ENCODE measurements at regions not wholly inside any gene's neighbourhood (a gene's known extent, or its start where the extent isn't known, plus 50 kb on each side); places are given as distances from the start of the nearest gene placed in this dataset.

DNA sequence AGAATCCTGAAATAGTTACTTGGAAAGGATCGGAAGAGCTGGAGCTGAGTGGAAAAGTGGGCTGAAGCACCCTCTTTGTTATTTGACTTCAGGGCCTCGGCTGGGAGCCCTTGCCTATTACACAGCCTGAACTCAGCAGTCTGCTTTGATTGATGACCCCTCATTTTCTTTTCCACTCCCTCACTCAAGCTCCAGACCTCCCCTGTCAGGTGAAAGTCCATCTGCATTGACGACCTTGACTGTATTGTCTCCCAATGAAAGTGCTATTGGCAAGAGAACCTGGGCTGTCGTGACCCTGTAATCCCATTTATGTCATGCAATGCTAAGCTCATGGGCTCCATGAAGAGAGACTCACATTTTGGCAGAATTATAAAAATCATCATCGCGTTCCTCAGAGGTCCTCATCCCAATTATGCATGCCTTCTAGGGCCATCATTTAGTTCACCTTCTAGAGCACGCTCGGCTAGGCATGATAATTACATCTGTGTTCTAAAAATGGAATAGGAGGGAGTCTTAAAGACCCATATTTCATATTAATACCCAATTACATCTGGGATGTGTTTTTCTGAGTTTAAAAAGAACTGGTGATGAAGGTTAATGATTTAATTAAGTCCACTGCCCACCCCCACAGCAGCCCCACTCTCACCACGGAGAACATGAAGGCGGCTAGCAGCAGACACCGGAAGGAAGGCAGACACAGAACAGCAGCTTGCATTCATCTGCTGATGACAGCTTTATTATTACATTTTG is 472.5 kb downstream of the PID1 start:
- TF ChIP-seq SPI1 (IDR thresholded peaks at IDR 0.05; ENCODE audit: borderline replicate concordance, low read depth) (no peak), POLR2AphosphoS5 (IDR thresholded peaks at IDR 0.05; ENCODE audit: low read depth) (no peak), GABPA (IDR thresholded peaks at IDR 0.05; ENCODE audit: low read depth) (no peak)
- TF ChIP-seq, protein P1, sequence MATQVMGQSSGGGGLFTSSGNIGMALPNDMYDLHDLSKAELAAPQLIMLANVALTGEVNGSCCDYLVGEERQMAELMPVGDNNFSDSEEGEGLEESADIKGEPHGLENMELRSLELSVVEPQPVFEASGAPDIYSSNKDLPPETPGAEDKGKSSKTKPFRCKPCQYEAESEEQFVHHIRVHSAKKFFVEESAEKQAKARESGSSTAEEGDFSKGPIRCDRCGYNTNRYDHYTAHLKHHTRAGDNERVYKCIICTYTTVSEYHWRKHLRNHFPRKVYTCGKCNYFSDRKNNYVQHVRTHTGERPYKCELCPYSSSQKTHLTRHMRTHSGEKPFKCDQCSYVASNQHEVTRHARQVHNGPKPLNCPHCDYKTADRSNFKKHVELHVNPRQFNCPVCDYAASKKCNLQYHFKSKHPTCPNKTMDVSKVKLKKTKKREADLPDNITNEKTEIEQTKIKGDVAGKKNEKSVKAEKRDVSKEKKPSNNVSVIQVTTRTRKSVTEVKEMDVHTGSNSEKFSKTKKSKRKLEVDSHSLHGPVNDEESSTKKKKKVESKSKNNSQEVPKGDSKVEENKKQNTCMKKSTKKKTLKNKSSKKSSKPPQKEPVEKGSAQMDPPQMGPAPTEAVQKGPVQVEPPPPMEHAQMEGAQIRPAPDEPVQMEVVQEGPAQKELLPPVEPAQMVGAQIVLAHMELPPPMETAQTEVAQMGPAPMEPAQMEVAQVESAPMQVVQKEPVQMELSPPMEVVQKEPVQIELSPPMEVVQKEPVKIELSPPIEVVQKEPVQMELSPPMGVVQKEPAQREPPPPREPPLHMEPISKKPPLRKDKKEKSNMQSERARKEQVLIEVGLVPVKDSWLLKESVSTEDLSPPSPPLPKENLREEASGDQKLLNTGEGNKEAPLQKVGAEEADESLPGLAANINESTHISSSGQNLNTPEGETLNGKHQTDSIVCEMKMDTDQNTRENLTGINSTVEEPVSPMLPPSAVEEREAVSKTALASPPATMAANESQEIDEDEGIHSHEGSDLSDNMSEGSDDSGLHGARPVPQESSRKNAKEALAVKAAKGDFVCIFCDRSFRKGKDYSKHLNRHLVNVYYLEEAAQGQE (IDR thresholded peaks at IDR 0.05; ENCODE audit: insufficient replicate concordance, low read depth) = no peak
- TF ChIP-seq, protein P2, sequence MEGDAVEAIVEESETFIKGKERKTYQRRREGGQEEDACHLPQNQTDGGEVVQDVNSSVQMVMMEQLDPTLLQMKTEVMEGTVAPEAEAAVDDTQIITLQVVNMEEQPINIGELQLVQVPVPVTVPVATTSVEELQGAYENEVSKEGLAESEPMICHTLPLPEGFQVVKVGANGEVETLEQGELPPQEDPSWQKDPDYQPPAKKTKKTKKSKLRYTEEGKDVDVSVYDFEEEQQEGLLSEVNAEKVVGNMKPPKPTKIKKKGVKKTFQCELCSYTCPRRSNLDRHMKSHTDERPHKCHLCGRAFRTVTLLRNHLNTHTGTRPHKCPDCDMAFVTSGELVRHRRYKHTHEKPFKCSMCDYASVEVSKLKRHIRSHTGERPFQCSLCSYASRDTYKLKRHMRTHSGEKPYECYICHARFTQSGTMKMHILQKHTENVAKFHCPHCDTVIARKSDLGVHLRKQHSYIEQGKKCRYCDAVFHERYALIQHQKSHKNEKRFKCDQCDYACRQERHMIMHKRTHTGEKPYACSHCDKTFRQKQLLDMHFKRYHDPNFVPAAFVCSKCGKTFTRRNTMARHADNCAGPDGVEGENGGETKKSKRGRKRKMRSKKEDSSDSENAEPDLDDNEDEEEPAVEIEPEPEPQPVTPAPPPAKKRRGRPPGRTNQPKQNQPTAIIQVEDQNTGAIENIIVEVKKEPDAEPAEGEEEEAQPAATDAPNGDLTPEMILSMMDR (IDR thresholded peaks at IDR 0.05; ENCODE audit: insufficient read depth, low read length) = no peak
- H3K27me3 ChIP-seq (ENCODE audit: insufficient read depth, poor library complexity, severe bottlenecking) = no peaks in the 10 kb centered on the region
- H3K27ac ChIP-seq (replicated peaks) = no peak overlapping the region
- no peak overlapping the region for H3K4me3 ChIP-seq (replicated peaks; ENCODE audit: insufficient read depth, low read length)
- no peak for DNase-seq (ENCODE audit: low read depth in 1 of 2, low spot score in 1 of 2)

DNA sequence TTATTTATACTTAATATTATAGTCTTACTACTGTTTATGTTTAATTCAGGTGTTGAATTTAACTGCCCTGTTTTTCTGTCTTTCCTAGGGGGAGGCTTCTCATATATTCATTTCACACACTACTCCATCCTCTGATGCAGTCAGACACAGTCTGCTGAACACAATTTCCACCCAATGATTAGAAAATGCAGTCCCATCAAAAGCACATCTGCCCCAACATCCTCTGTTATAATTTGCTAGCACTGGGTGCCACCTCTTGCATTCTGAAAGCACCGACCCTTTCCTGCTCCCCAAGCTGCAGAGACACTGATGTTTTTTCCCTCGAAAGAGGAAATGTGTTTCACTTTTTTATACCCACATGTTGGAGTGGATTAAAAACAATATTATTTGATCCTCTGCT is 474.7 kb downstream of the PID1 start:
- Histone ChIP-seq H3K27me3 (ENCODE audit: insufficient read depth, poor library complexity, severe bottlenecking) (no peaks in the 10 kb centered on the region), H3K27ac (replicated peaks) (no peak overlapping the region)
- TF ChIP-seq GABPA (IDR thresholded peaks at IDR 0.05; ENCODE audit: low read depth) (no peak), POLR2AphosphoS5 (IDR thresholded peaks at IDR 0.05; ENCODE audit: low read depth) (no peak), SPI1 (IDR thresholded peaks at IDR 0.05; ENCODE audit: borderline replicate concordance, low read depth) (no peak)
- TF ChIP-seq, protein P1 (IDR thresholded peaks at IDR 0.05; ENCODE audit: insufficient replicate concordance, low read depth) = no peak
- TF ChIP-seq, protein P2 (IDR thresholded peaks at IDR 0.05; ENCODE audit: insufficient read depth, low read length) = no peak

DNA sequence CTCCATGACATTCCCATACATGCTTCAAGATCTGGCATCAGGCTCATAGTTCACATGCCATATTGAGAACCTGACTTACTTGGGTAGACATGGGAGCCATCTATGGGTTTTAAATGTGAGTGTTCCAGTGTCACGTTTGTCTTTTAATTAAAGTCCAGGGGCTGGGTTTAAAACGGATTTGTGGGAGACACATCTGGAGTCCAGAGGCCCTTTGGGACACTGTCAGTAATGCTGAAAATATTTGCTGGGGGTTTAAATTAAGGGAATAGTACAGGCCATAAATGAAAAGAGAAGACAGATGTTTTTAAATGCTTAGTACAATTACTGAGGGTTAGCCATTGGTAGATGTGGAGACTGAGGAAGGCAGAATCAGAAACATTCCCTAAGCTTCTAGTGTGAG is 478.0 kb downstream of the PID1 start:
- Histone ChIP-seq H3K4me3 (replicated peaks; ENCODE audit: insufficient read depth, low read length) (no peak overlapping the region), H3K27me3 (ENCODE audit: insufficient read depth, poor library complexity, severe bottlenecking) (no peaks in the 10 kb centered on the region), H3K27ac (replicated peaks) (no peak overlapping the region)
- TF ChIP-seq SPI1 (IDR thresholded peaks at IDR 0.05; ENCODE audit: borderline replicate concordance, low read depth) (no peak), POLR2AphosphoS5 (IDR thresholded peaks at IDR 0.05; ENCODE audit: low read depth) (no peak), GABPA (IDR thresholded peaks at IDR 0.05; ENCODE audit: low read depth) (no peak)
- TF ChIP-seq, protein P2 (IDR thresholded peaks at IDR 0.05; ENCODE audit: insufficient read depth, low read length) = no peak
- TF ChIP-seq, protein P1 (IDR thresholded peaks at IDR 0.05; ENCODE audit: insufficient replicate concordance, low read depth) = no peak
- DNase-seq (ENCODE audit: low read depth in 1 of 2, low spot score in 1 of 2) = no peak

More for the DNA sequence above, 474.7 kb downstream of the PID1 start:
- DNase-seq (ENCODE audit: low read depth in 1 of 2, low spot score in 1 of 2) = no peak
- H3K4me3 ChIP-seq (replicated peaks; ENCODE audit: insufficient read depth, low read length) = no peak overlapping the region

All from HL-60 (cell line).